Calu3 (cell line): ENCODE measurements at regions not wholly inside any gene's neighbourhood (a gene's known extent, or its start where the extent isn't known, plus 50 kb on each side); places are given as distances from the start of the nearest gene placed in this dataset.

ENCODE experiments used
- BruUV-seq: library from RNA; stranded (reverse); fragments of 400-500 nt; replicated peaks from 2 replicates; lab custom pipeline; 2021; lab: Mats Ljungman, UMichigan
- CTCF ChIA-PET: fragments of 300-600 bp; sonication (Branson Sonifier 250); formaldehyde crosslinking; loops from one replicate; lab custom pipeline; 2022; ENCODE audit warnings: antibody characterized with exemption; lab: Charles Lee
- DNase-seq: peaks from one replicate; pipeline ENCODE4 v3.0.0; 2022
- H3K27ac Mint-ChIP-seq: one replicate; pipeline ENCODE4 v1.8.0; 2022; ENCODE audit warnings: mixed read lengths; ENCODE audit not compliant: unreplicated experiment
- H3K27me3 Mint-ChIP-seq: one replicate; pipeline ENCODE4 v1.8.0; 2022; ENCODE audit warnings: mixed read lengths; ENCODE audit not compliant: unreplicated experiment
- H3K36me3 Mint-ChIP-seq: one replicate; pipeline ENCODE4 v1.8.0; 2022; ENCODE audit warnings: mild to moderate bottlenecking, moderate library complexity, mixed read lengths; ENCODE audit not compliant: insufficient read depth, unreplicated experiment
- H3K4me1 Mint-ChIP-seq: one replicate; pipeline ENCODE4 v1.8.0; 2022; ENCODE audit warnings: mild to moderate bottlenecking, low read depth, mixed read lengths; ENCODE audit not compliant: unreplicated experiment
- H3K4me3 Mint-ChIP-seq: one replicate; pipeline ENCODE4 v1.8.0; 2022; ENCODE audit warnings: mild to moderate bottlenecking, low read depth, moderate library complexity, mixed read lengths; ENCODE audit not compliant: unreplicated experiment
- H3K9me3 Mint-ChIP-seq: one replicate; pipeline ENCODE4 v1.8.0; 2022; ENCODE audit warnings: low read depth, mixed read lengths; ENCODE audit not compliant: unreplicated experiment
- CTCF ChIP-seq: fragments of 200-600 bp; IDR thresholded peaks from one replicate; pipeline ENCODE4 v1.8.0; 2022; ENCODE audit warnings: antibody characterized with exemption; ENCODE audit not compliant: unreplicated experiment
- intact Hi-C: fragments of 100-400 bp; cut with micrococcal nuclease; formaldehyde crosslinking; loops from one replicate; pipeline ENCODE4 v1.10.0; 2022; ENCODE audit not compliant: unreplicated experiment

GRCh38 chr16:55380485-55380884, 56.5 kb downstream of the IRX6 start:
- H3K36me3 Mint-ChIP-seq, result no peaks in the 10 kb centered on the region
- no peak overlapping the region for H3K4me3 Mint-ChIP-seq
- H3K27me3 Mint-ChIP-seq, result no peaks in the 10 kb centered on the region
- H3K27ac Mint-ChIP-seq, result no peak overlapping the region
- no peak for DNase-seq
- TF ChIP-seq CTCF, result no peak
- CTCF ChIA-PET, result no interaction called here
- intact Hi-C loops, result no loop called here
- H3K9me3 Mint-ChIP-seq, result peaks cover 3% of the 10 kb centered on the region
- no TSS peak for BruUV-seq
- H3K4me1 Mint-ChIP-seq, result peaks cover 12% of the 10 kb centered on the region

DNA sequence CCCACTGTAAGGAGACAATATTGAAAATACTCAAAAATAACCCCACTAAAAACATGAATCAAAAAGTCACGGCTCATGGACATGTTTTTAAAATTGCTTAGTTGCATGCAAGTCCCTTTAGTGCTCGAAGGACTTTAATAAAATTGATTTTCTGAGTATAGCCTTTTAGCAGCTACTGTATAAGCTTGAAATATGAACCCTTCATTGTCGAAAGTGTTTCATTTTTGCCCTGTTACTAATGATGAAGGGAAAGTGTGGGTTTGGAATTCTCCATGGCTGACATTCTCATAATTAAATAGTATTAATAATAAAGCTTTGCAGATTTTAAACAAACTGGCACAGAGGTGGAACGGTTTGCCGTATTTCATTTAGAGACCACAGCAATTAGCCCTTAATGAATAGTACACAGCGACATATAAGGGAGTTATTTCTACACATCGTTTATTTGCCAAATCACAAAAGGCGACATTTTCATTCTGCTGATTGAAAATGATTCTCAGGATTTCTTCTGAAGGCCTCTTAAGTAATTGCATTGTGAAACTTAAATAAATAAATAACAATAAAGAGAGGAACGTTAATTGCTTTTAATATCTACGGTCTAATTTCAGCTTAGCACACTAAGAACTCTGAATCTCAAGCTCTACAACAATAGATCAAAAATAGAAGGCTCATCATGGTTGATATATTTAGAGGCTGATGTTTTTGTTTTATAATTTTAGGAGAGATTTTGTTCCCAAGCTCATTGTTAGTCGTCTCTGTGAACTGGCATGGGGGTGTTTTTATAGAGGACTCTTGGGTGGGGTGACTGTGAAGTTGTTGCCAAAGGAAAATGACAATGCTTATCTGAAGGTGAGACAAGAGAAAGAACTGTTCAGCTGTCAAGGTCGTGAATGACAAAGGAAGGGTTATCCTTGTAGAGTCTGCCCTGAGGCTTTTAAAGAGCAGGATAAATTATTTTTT, 60.6 kb downstream of the IRX6 start:
- H3K9me3 Mint-ChIP-seq, result peaks cover 3% of the 10 kb centered on the region
- BruUV-seq, result no TSS peak
- CTCF ChIA-PET, result no interaction called here
- H3K27ac Mint-ChIP-seq, result no peak overlapping the region
- H3K4me1 Mint-ChIP-seq, result peaks cover 12% of the 10 kb centered on the region
- TF ChIP-seq CTCF, result no peak
- H3K4me3 Mint-ChIP-seq, result no peak overlapping the region
- no peak for DNase-seq
- H3K36me3 Mint-ChIP-seq, result no peaks in the 10 kb centered on the region
- no peaks in the 10 kb centered on the region for H3K27me3 Mint-ChIP-seq
- intact Hi-C loops, result no loop called here

- no peaks in the 10 kb centered on the region for H3K36me3 Mint-ChIP-seq
- CTCF ChIA-PET, result no interaction called here
- BruUV-seq, result no TSS peak
Measured at GRCh38 chr16:55385359-55385758, 61.4 kb downstream of the IRX6 start.

More at GRCh38 chr16:55385359-55385758, 61.4 kb downstream of the IRX6 start:
- no peak for DNase-seq
- Mint-ChIP-seq H3K9me3 (peaks cover 1% of the 10 kb centered on the region), H3K27me3 (no peaks in the 10 kb centered on the region), H3K27ac (no peak overlapping the region), H3K4me3 (no peak overlapping the region), H3K4me1 (peaks cover 12% of the 10 kb centered on the region)
- intact Hi-C loops, result no loop called here
- TF ChIP-seq CTCF, result no peak
